ENCODE measurements at regions not wholly inside any gene's neighbourhood (a gene's known extent, or its start where the extent isn't known, plus 50 kb on each side); places are given as distances from the start of the nearest gene placed in this dataset.

DNA sequence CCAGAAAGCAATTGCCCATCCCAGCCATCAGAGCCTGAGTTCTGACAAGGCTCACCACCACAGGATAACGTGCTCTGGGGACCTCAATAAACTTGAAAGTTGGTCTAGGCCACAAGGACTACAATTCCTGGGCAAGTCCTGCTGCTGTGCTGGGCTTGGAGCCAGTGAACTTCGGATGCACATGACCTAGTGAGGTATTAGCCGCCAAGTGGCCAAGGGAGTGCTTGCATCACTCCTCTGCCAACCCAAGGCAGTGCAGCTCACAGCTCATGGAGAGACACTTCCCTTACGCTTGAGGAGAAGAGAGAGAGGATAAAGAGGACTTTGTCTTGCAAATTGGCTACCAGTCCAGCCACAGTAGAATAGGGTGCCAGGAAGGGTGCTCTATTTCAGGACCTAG, 219.6 kb downstream of the MBD2 start:
- WGBS: 65% methylated on average over 4 of the region's 4 CpGs
- Histone ChIP-seq H3K9me3 (no peaks in the 10 kb centered on the region), H3K36me3 (no peaks in the 10 kb centered on the region), H3K27me3 (no peaks in the 10 kb centered on the region), H3K4me3 (no peak overlapping the region), H3K27ac (no peak overlapping the region), H3K4me1 (no peaks in the 10 kb centered on the region)
- no peak for DNase-seq (ENCODE audit: low spot score in 2 of 2)
- TF ChIP-seq POLR2A (IDR thresholded peaks at IDR 0.05): no peak
- TF ChIP-seq, protein P1, sequence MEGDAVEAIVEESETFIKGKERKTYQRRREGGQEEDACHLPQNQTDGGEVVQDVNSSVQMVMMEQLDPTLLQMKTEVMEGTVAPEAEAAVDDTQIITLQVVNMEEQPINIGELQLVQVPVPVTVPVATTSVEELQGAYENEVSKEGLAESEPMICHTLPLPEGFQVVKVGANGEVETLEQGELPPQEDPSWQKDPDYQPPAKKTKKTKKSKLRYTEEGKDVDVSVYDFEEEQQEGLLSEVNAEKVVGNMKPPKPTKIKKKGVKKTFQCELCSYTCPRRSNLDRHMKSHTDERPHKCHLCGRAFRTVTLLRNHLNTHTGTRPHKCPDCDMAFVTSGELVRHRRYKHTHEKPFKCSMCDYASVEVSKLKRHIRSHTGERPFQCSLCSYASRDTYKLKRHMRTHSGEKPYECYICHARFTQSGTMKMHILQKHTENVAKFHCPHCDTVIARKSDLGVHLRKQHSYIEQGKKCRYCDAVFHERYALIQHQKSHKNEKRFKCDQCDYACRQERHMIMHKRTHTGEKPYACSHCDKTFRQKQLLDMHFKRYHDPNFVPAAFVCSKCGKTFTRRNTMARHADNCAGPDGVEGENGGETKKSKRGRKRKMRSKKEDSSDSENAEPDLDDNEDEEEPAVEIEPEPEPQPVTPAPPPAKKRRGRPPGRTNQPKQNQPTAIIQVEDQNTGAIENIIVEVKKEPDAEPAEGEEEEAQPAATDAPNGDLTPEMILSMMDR (IDR thresholded peaks at IDR 0.05): no peak
- TF ChIP-seq POLR2AphosphoS5 (IDR thresholded peaks at IDR 0.05): no peak
- no peak for TF ChIP-seq EP300 (IDR thresholded peaks at IDR 0.05)

DNA sequence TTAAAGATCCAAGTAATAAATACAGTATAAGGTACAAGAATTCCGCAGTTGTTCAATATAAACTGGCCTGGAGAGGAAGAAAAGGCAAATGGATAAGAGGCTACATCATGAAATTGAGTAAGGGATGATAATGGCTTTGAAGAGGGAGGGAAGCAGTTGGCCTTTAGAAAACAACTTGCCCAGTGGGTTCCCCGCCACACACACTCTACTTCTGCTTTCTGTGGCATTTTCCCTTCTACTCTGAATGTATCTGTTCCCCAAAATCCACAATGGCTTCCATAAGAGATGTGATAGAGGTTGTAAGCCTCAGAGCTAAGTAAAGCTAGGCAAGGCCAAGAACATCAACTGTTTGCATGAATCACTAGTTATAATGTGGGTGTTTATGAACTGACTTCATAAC, 221.3 kb downstream of the MBD2 start:
- DNase-seq (ENCODE audit: low spot score in 2 of 2): no peak
- H3K36me3 ChIP-seq: no peaks in the 10 kb centered on the region
- WGBS: 78% methylated on average over 2 of the region's 2 CpGs
- no peak overlapping the region for H3K27ac ChIP-seq
- no peak overlapping the region for H3K4me3 ChIP-seq
- TF ChIP-seq POLR2AphosphoS5 (IDR thresholded peaks at IDR 0.05) (no peak), POLR2A (IDR thresholded peaks at IDR 0.05) (no peak), EP300 (IDR thresholded peaks at IDR 0.05) (no peak)
- TF ChIP-seq, protein P1 (IDR thresholded peaks at IDR 0.05): no peak
- no peaks in the 10 kb centered on the region for H3K4me1 ChIP-seq
- no peaks in the 10 kb centered on the region for H3K27me3 ChIP-seq
- H3K9me3 ChIP-seq: no peaks in the 10 kb centered on the region

DNA sequence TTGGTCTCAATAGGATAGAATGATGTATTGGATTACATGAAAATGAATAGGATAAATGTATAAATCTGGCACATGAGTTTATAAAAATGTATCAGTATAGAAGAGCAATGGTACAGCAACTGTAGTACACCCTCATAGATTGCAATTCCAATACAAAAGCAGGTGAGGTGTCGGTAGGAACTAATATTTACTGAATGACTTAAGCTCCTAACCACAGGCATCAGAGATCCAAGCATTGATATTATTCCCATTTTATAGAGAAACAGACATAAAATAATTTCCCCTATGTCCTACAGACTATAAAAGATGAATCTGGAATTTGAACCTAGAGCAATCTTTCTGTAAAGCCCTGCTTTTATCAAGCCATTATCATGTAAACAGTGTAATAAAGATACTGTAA, 227.4 kb downstream of the MBD2 start:
- no peak overlapping the region for H3K27ac ChIP-seq
- no peaks in the 10 kb centered on the region for H3K27me3 ChIP-seq
- TF ChIP-seq, protein P1 (IDR thresholded peaks at IDR 0.05): no peak
- TF ChIP-seq EP300 (IDR thresholded peaks at IDR 0.05) (no peak), POLR2AphosphoS5 (IDR thresholded peaks at IDR 0.05) (no peak)
- WGBS: 97% methylated on average over 1 of the region's 1 CpG
- no peaks in the 10 kb centered on the region for H3K9me3 ChIP-seq
- DNase-seq (ENCODE audit: low spot score in 2 of 2): no peak
- no peaks in the 10 kb centered on the region for H3K4me1 ChIP-seq
- H3K36me3 ChIP-seq: no peaks in the 10 kb centered on the region
- no peak overlapping the region for H3K4me3 ChIP-seq

DNA sequence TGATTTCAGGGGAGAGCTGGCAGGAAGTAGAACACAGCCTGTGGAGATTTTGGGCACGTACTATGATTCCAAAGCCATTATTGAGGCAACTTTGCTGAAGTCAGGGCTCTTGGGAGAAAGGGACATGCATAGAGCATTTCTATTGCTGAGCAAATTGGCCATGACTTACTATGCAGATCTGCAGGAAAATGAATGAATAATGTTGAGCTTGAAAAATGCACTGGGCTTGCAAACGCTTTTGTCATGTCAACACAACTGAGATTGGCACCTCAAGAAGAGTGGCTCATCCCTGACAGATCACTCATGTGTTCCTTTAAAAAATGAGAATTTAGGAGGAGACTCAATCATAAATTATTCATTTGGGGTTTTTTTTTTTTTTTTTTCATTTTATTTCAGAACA, 230.5 kb downstream of the MBD2 start:
- TF ChIP-seq, protein P1 (IDR thresholded peaks at IDR 0.05): no peak
- no peak for TF ChIP-seq POLR2AphosphoS5 (IDR thresholded peaks at IDR 0.05)
- TF ChIP-seq EP300 (IDR thresholded peaks at IDR 0.05): no peak
- no peaks in the 10 kb centered on the region for H3K27me3 ChIP-seq
- no peaks in the 10 kb centered on the region for H3K4me1 ChIP-seq
- WGBS: 85% methylated on average over 2 of the region's 2 CpGs
- H3K36me3 ChIP-seq: no peaks in the 10 kb centered on the region
- no peak for DNase-seq (ENCODE audit: low spot score in 2 of 2)
- H3K27ac ChIP-seq: no peak overlapping the region
- no peaks in the 10 kb centered on the region for H3K9me3 ChIP-seq
- H3K4me3 ChIP-seq: no peak overlapping the region

DNA sequence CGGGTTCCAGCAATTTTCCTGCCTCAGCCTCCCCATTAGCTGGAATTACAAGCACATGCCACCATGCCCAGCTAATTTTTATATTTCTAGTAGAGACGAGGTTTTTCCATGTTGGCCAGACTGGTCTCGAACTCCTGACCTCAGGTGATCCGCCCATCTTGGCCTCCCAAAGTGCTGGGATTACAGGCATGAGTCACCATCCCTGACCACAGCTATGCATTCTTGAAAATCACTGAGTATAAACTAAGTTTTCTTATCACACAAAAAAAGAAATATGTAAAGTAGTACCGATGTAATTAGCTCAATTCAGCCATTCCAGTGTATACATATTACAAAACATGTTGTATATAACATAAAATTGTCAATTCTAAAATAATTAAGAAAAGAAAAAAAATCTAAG, 232.7 kb downstream of the MBD2 start:
- H3K4me1 ChIP-seq: no peaks in the 10 kb centered on the region
- no peak for DNase-seq (ENCODE audit: low spot score in 2 of 2)
- no peak overlapping the region for H3K4me3 ChIP-seq
- H3K36me3 ChIP-seq: no peaks in the 10 kb centered on the region
- H3K27ac ChIP-seq: no peak overlapping the region
- TF ChIP-seq, protein P1 (IDR thresholded peaks at IDR 0.05): no peak
- TF ChIP-seq EP300 (IDR thresholded peaks at IDR 0.05) (no peak), POLR2AphosphoS5 (IDR thresholded peaks at IDR 0.05) (no peak), POLR2A (IDR thresholded peaks at IDR 0.05) (no peak)
- 82% methylated on average over 5 of the region's 5 CpGs for WGBS
- no peaks in the 10 kb centered on the region for H3K9me3 ChIP-seq
- H3K27me3 ChIP-seq: no peaks in the 10 kb centered on the region
